ENCODE measurements at regions not wholly inside any gene's neighbourhood (a gene's known extent, or its start where the extent isn't known, plus 50 kb on each side); places are given as distances from the start of the nearest gene placed in this dataset.
"Not testable (repeated sequence)": the region's sequence is repeated elsewhere in the genome, so short reads cannot be mapped to it uniquely, and the experiment has no call there.

DNA sequence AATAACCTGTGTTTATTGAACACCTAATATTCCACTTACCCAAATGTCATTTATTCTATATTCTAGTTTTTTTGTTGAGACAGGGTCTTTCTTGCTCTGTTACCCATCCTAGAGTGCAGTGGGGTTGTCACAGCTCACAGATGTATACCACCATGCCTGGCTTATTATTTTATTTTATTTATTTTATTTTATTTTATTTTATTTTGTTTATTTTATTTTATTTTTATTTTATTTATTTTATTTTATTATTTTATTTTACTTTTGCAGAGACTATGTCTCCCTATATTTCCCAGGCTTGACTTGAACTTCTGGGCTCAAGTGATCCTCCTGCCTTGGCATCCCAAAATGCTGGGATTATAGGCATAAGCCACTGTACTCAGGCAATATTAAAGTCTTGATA, 167.8 kb upstream of the ZNG1E start:
- not testable (repeated sequence) for TF ChIP-seq EZH2 (optimal IDR thresholded peaks at IDR 0.05; ENCODE audit: low read depth, low read length); EZH2phosphoT487 (IDR thresholded peaks at IDR 0.05; ENCODE audit: low read length)
- TF ChIP-seq, protein P1, sequence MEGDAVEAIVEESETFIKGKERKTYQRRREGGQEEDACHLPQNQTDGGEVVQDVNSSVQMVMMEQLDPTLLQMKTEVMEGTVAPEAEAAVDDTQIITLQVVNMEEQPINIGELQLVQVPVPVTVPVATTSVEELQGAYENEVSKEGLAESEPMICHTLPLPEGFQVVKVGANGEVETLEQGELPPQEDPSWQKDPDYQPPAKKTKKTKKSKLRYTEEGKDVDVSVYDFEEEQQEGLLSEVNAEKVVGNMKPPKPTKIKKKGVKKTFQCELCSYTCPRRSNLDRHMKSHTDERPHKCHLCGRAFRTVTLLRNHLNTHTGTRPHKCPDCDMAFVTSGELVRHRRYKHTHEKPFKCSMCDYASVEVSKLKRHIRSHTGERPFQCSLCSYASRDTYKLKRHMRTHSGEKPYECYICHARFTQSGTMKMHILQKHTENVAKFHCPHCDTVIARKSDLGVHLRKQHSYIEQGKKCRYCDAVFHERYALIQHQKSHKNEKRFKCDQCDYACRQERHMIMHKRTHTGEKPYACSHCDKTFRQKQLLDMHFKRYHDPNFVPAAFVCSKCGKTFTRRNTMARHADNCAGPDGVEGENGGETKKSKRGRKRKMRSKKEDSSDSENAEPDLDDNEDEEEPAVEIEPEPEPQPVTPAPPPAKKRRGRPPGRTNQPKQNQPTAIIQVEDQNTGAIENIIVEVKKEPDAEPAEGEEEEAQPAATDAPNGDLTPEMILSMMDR (IDR thresholded peaks at IDR 0.05; ENCODE audit: low read length) = not testable (repeated sequence)

All from MM.1S (cell line).